Endodermal cell (in vitro differentiated cells): ENCODE measurements at regions not wholly inside any gene's neighbourhood (a gene's known extent, or its start where the extent isn't known, plus 50 kb on each side); places are given as distances from the start of the nearest gene placed in this dataset.

Experiments used
- DNase-seq: peaks from one replicate; pipeline ENCODE4 v3.0.0-alpha.2; 2017
- H3K27ac ChIP-seq: 2 replicates; pipeline ENCODE4 v1.5.1; 2013; ENCODE audit warnings: mild to moderate bottlenecking, low read depth, low read length, moderate library complexity
- H3K27me3 ChIP-seq: 2 replicates; pipeline ENCODE4 v1.6.1; 2013; ENCODE audit warnings: mild to moderate bottlenecking, low read length, moderate library complexity; ENCODE audit not compliant: insufficient read depth, control insufficient read depth, poor library complexity, severe bottlenecking
- H3K36me3 ChIP-seq: 2 replicates; pipeline ENCODE4 v1.7.0; 2013; ENCODE audit warnings: mild to moderate bottlenecking, low read length, moderate library complexity; ENCODE audit not compliant: control insufficient read depth, insufficient read depth
- H3K4me1 ChIP-seq: one replicate; pipeline ENCODE4 v1.7.0; 2013; ENCODE audit warnings: low read length; ENCODE audit not compliant: control insufficient read depth, insufficient read depth
- H3K4me3 ChIP-seq: 2 replicates; pipeline ENCODE4 v1.5.1; 2013; ENCODE audit warnings: mild to moderate bottlenecking, low read length, moderate library complexity
- H3K9ac ChIP-seq: 2 replicates; pipeline ENCODE4 v1.6.1; 2013; ENCODE audit warnings: mild to moderate bottlenecking, low read length, moderate library complexity; ENCODE audit not compliant: poor library complexity, severe bottlenecking; ENCODE audit errors: extremely low read depth
- H3K9me3 ChIP-seq: 2 replicates; pipeline ENCODE4 v1.6.1; 2013; ENCODE audit warnings: mild to moderate bottlenecking, low read length, moderate library complexity; ENCODE audit not compliant: control insufficient read depth
- H3K27ac Mint-ChIP-seq: 2 replicates; pipeline ENCODE4 v1.8.0; 2020; ENCODE audit warnings: mixed read lengths
- H3K27me3 Mint-ChIP-seq: 2 replicates; pipeline ENCODE4 v1.8.0; 2021; ENCODE audit warnings: mild to moderate bottlenecking, mixed read lengths; ENCODE audit not compliant: insufficient read depth
- H3K36me3 Mint-ChIP-seq: 2 replicates; pipeline ENCODE4 v1.8.0; 2020; ENCODE audit warnings: low read depth, mixed read lengths
- H3K4me1 Mint-ChIP-seq: 2 replicates; pipeline ENCODE4 v1.8.0; 2020; ENCODE audit warnings: mixed read lengths
- H3K4me3 Mint-ChIP-seq: 2 replicates; pipeline ENCODE4 v1.8.0; 2020; ENCODE audit warnings: mild to moderate bottlenecking, moderate library complexity, mixed read lengths
- H3K9me3 Mint-ChIP-seq: 2 replicates; pipeline ENCODE4 v1.8.0; 2020; ENCODE audit warnings: mild to moderate bottlenecking, mixed read lengths
- WGBS, 2 experiments: methylation state at CpG; one replicate each; pipeline versions ENCODE4 v1.1.5 to v1.1.7; 2013; ENCODE audit warnings: missing lambda C conversion rate in 2 of 2, mixed read lengths in 1 of 2; ENCODE audit not compliant: insufficient coverage in 1 of 2, insufficient read length in 1 of 2; 5-methylcytosine and 5-hydroxymethylcytosine counted together
- TF ChIP-seq, protein P1 (sequence below): fragments of 200-600 bp; sonication (generic); conservative IDR thresholded peaks from 2 replicates; pipeline ENCODE4 v1.5.0; 2021; ENCODE audit warnings: antibody characterized with exemption, mild to moderate bottlenecking

DNA sequence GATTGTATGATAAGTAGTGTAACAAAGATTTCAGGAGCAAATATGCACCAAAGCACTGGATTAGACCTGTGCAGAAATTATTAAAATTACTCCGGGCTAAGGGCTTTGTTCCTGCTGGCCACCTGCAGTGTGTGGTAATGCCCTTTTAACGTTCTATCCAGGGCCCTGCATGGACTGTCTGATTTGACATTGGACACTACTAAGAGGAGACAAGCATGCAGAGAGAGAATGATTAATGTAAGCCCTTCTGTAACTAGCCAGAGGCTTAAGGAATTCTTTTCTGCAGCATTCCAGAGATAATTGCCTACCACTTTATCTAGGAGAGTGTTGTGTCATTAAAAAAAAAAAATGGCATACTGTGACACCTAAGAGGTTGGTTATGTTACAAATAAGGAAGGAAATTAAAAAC, 117.0 kb downstream of the PCDH7 start:
- Mint-ChIP-seq H3K4me1 (peaks cover 76% of the 10 kb centered on the region), H3K36me3 (no peaks in the 10 kb centered on the region), H3K9me3 (no peaks in the 10 kb centered on the region), H3K27ac (peak overlapping the region; percentile 89), H3K27me3 (no peaks in the 10 kb centered on the region), H3K4me3 (peak overlapping the region; percentile 32)
- Histone ChIP-seq H3K4me3 (peak overlapping the region; percentile 39), H3K9me3 (no peaks in the 10 kb centered on the region), H3K27ac (peak overlapping the region; percentile 90), H3K4me1 (peaks cover 33% of the 10 kb centered on the region), H3K27me3 (no peaks in the 10 kb centered on the region), H3K36me3 (no peaks in the 10 kb centered on the region), H3K9ac (peak overlapping the region; percentile 23)
- DNase-seq = no peak
- TF ChIP-seq, protein P1, sequence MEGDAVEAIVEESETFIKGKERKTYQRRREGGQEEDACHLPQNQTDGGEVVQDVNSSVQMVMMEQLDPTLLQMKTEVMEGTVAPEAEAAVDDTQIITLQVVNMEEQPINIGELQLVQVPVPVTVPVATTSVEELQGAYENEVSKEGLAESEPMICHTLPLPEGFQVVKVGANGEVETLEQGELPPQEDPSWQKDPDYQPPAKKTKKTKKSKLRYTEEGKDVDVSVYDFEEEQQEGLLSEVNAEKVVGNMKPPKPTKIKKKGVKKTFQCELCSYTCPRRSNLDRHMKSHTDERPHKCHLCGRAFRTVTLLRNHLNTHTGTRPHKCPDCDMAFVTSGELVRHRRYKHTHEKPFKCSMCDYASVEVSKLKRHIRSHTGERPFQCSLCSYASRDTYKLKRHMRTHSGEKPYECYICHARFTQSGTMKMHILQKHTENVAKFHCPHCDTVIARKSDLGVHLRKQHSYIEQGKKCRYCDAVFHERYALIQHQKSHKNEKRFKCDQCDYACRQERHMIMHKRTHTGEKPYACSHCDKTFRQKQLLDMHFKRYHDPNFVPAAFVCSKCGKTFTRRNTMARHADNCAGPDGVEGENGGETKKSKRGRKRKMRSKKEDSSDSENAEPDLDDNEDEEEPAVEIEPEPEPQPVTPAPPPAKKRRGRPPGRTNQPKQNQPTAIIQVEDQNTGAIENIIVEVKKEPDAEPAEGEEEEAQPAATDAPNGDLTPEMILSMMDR = no peak
- WGBS, 2 experiments = 25 to 38% methylated on average over 1 to 2 of the region's 2 CpGs

DNA sequence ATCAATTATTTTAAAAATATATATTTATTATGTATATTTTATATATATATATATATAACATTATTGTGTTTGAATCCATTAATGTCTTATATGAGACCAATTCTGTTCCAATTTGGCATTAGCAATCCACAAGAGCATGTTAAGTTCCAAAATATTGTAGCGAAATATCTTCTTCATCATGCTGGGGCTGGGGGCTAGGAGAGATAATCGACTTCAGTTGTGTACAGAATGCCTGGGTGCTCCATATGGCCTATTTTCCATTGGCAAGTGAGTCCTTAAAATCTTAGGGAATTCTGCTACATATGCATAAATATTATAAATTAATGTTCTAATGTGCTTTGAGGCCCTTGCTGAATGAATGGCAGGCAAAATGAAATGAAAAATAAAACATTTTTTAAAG, 117.7 kb downstream of the PCDH7 start:
- H3K36me3 Mint-ChIP-seq = peaks cover 4% of the 10 kb centered on the region
- H3K27ac Mint-ChIP-seq = no peak overlapping the region
- Histone ChIP-seq H3K9me3 (no peaks in the 10 kb centered on the region), H3K27ac (no peak overlapping the region), H3K4me3 (peak overlapping the region; percentile 47), H3K9ac (peak overlapping the region; percentile 23), H3K27me3 (no peaks in the 10 kb centered on the region), H3K36me3 (no peaks in the 10 kb centered on the region), H3K4me1 (peaks cover 36% of the 10 kb centered on the region)
- H3K4me3 Mint-ChIP-seq = no peak overlapping the region
- TF ChIP-seq, protein P1 = no peak
- H3K9me3 Mint-ChIP-seq = no peaks in the 10 kb centered on the region
- no peaks in the 10 kb centered on the region for H3K27me3 Mint-ChIP-seq
- 91 to 100% methylated on average over 1 to 2 of the region's 2 CpGs for WGBS, 2 experiments
- peaks cover 80% of the 10 kb centered on the region for H3K4me1 Mint-ChIP-seq
- no peak for DNase-seq

DNA sequence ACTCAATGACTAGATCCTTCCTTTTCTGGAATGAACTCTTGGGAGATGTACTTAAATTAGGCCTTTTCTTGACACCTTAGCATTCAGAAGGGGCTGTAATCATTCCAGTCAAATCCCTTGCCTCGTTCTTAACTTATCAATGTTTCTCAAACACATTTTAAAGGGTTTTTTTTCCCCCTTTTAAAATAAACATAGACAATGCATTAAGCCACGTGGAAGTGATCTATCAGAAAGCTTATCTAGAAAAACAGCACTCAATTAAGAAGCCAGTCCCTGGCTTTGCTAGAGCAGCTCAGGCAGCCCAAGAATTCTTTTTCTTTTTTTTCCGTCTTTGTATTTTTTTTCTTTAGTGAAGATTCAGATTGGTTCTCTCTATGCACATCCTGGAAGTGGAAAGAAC, 118.2 kb downstream of the PCDH7 start:
- Histone ChIP-seq H3K27me3 (no peaks in the 10 kb centered on the region), H3K27ac (no peak overlapping the region)
- H3K27ac Mint-ChIP-seq = peak overlapping the region; percentile 59

More for the DNA sequence above, 118.2 kb downstream of the PCDH7 start:
- TF ChIP-seq, protein P1 = no peak
- Mint-ChIP-seq H3K36me3 (peaks cover 4% of the 10 kb centered on the region), H3K4me1 (peaks cover 76% of the 10 kb centered on the region), H3K9me3 (no peaks in the 10 kb centered on the region), H3K27me3 (no peaks in the 10 kb centered on the region), H3K4me3 (no peak overlapping the region)
- H3K9ac ChIP-seq = peak overlapping the region; percentile 23
- H3K36me3 ChIP-seq = no peaks in the 10 kb centered on the region
- DNase-seq = no peak
- 44% methylated on average over 3 of the region's 3 CpGs; no CpG with 5 or more reads in 1 of the 2 experiments for WGBS, 2 experiments
- no peaks in the 10 kb centered on the region for H3K9me3 ChIP-seq
- peak overlapping the region; percentile 47 for H3K4me3 ChIP-seq
- H3K4me1 ChIP-seq = peaks cover 36% of the 10 kb centered on the region
